Naive thymus-derived CD4-positive, alpha-beta T cell (primary cell): ENCODE measurements at regions not wholly inside any gene's neighbourhood (a gene's known extent, or its start where the extent isn't known, plus 50 kb on each side); places are given as distances from the start of the nearest gene placed in this dataset.

Experiments
- ATAC-seq: fragments of 150-1000 bp; cut with Tn5 transposase; 2 replicates; pipeline ENCODE4 v1.10.0; 2021; ENCODE audit warnings: mild to moderate bottlenecking, moderate library complexity
- CTCF ChIA-PET: fragments of 350-600 bp; sonication (Branson Sonifier 250); formaldehyde crosslinking; loops from one replicate; lab custom pipeline; 2021; ENCODE audit warnings: antibody characterized with exemption; lab: Charles Lee
- POLR2A ChIA-PET: fragments of 350-600 bp; sonication (Branson Sonifier 250); formaldehyde crosslinking; loops from one replicate; lab custom pipeline; 2021; ENCODE audit warnings: antibody characterized with exemption, inconsistent platforms; lab: Charles Lee
- DNase-seq, 9 donors: peaks; one replicate each; pipeline versions ENCODE4 v3.0.0 to v3.0.0-alpha.2; 2020 to 2022; ENCODE audit warnings: mixed read lengths in 1 of 9
- H3K27ac ChIP-seq: one replicate; pipeline ENCODE4 v1.7.0; 2013; ENCODE audit warnings: mild to moderate bottlenecking, low read depth, low read length, moderate library complexity
- H3K27me3 ChIP-seq, 2 donors: one replicate each; pipeline ENCODE4 v1.7.0; 2013; ENCODE audit warnings: low read length in 2 of 2, mild to moderate bottlenecking in 2 of 2, moderate library complexity in 2 of 2; ENCODE audit not compliant: control insufficient read depth in 2 of 2, insufficient read depth in 2 of 2
- H3K36me3 ChIP-seq, 3 experiments: 1 replicate in 2 of 3; 2 replicates in 1 of 3; pipeline ENCODE4 v1.7.0; 2013; ENCODE audit warnings: low read length in 3 of 3, mild to moderate bottlenecking in 3 of 3, moderate library complexity in 1 of 3; ENCODE audit not compliant: insufficient read depth in 3 of 3, control insufficient read depth in 2 of 3
- H3K4me1 ChIP-seq, 2 donors: one replicate each; pipeline ENCODE4 v1.7.0; 2013; ENCODE audit warnings: low read length in 2 of 2, mild to moderate bottlenecking in 2 of 2, moderate library complexity in 1 of 2; ENCODE audit not compliant: control insufficient read depth in 2 of 2, insufficient read depth in 2 of 2
- H3K4me3 ChIP-seq: 2 replicates; pipeline ENCODE4 v1.7.0; 2013; ENCODE audit warnings: mild to moderate bottlenecking, low read length
- H3K9me3 ChIP-seq, 3 experiments: 1 replicate in 2 of 3; 2 replicates in 1 of 3; pipeline ENCODE4 v1.7.0; 2013; ENCODE audit warnings: low read length in 3 of 3; ENCODE audit not compliant: control insufficient read depth in 2 of 3
- H3K27ac Mint-ChIP-seq, 9 donors: one replicate each; pipeline ENCODE4 v1.8.0; 2020 to 2022; ENCODE audit warnings: mixed read lengths in 9 of 9, mild to moderate bottlenecking in 8 of 9, moderate library complexity in 5 of 9, inconsistent platforms in 2 of 9
- H3K27me3 Mint-ChIP-seq, 5 donors: one replicate each; pipeline ENCODE4 v1.8.0; 2021 to 2022; ENCODE audit warnings: mixed read lengths in 5 of 5, mild to moderate bottlenecking in 1 of 5
- H3K36me3 Mint-ChIP-seq, 5 donors: one replicate each; pipeline ENCODE4 v1.8.0; 2020 to 2022; ENCODE audit warnings: mixed read lengths in 5 of 5, mild to moderate bottlenecking in 3 of 5, inconsistent platforms in 1 of 5
- H3K4me1 Mint-ChIP-seq, 7 donors: one replicate each; pipeline ENCODE4 v1.8.0; 2020 to 2022; ENCODE audit warnings: mixed read lengths in 7 of 7, mild to moderate bottlenecking in 3 of 7, inconsistent platforms in 1 of 7
- H3K4me3 Mint-ChIP-seq, 10 donors: one replicate each; pipeline ENCODE4 v1.8.0; 2020 to 2022; ENCODE audit warnings: mild to moderate bottlenecking in 10 of 10, mixed read lengths in 10 of 10, moderate library complexity in 6 of 10, inconsistent platforms in 2 of 10
- H3K9me3 Mint-ChIP-seq, 11 donors: one replicate each; pipeline ENCODE4 v1.8.0; 2020 to 2022; ENCODE audit warnings: mixed read lengths in 11 of 11, mild to moderate bottlenecking in 4 of 11, inconsistent platforms in 1 of 11, moderate library complexity in 1 of 11
- intact Hi-C, 2 donors: fragments of 100-400 bp; cut with micrococcal nuclease; formaldehyde crosslinking; loops; one replicate each; pipeline ENCODE4 v1.15.1; 2023

DNA sequence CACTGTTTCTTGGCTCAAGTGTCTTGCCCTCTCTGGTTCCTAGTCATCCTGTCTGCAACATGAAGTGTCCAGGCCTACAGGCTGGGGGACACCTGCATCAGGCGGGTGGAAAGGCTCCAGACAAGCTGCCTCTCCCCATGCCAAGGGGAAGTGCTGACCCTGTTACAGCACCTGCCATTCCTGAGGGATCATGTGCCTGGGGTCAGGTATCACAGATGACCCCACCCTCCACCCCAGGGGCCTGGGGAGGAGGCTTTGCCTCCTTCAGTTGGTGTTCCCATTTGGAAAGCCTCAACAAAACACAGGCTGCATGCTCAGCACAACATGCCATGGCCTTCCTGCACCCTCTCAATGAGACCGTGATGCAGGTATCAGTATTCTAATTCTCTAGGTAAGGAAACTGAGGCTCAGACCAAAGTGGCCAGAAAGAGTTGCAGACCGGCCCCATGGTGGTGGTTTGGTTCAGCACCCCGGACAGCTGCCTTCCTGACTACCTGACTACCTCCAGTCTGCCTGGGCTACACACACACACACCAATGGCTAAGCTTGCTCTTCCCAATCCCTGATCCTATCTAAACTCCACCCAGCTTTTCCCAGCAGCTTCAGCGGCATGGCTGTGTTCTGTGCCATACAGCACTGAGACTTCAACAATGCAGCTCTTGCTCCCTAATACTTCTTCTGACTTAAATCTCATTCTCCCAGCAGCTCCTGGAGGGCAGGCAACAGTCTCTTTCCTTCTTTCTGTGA, 69.7 kb upstream of the LINGO1 start:
- Histone ChIP-seq H3K27me3 (no peaks in the 10 kb centered on the region), H3K27ac (no peak overlapping the region), H3K4me1 (no peaks in the 10 kb centered on the region), H3K4me3 (no peak overlapping the region), H3K9me3 (no peaks in the 10 kb centered on the region), H3K36me3 (no peaks in the 10 kb centered on the region)
- intact Hi-C loops: no loop called here
- ATAC-seq (no peak), DNase-seq (no peak)
- POLR2A ChIA-PET: no interaction called here
- Mint-ChIP-seq H3K27ac (no peak overlapping the region), H3K27me3 (peaks cover 0 to 18% (median 11%) of the 10 kb centered on the region in 5 donors), H3K4me3 (no peak overlapping the region), H3K9me3 (peaks cover 0 to 5% (median 0%) of the 10 kb centered on the region in 11 donors), H3K36me3 (no peaks in the 10 kb centered on the region), H3K4me1 (no peaks in the 10 kb centered on the region)
- CTCF ChIA-PET: no interaction called here

DNA sequence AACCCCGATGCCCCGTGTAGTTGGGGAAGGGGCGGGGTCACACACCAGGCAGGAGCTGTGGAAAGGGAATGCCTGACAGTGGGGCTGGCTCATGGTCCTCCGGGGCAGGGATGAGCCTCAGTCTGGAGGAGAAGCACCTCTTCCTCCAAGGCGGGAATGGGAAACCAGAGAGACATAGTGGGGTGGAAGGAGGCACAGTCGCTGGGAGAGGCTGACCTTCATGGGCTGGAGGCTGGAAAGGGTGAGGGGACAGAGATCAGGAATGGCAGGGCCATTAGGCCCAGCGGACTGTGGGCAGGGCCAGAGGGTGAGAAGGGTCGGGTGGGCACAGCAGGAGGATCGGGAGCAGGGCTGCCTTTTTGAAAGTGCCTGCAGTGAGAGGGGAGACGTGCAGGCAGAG, 65.8 kb upstream of the LINGO1 start:
- H3K27me3 ChIP-seq: no peaks in the 10 kb centered on the region
- H3K4me3 Mint-ChIP-seq: no peak overlapping the region
- ATAC-seq: no peak
- H3K4me3 ChIP-seq: no peak overlapping the region
- H3K9me3 ChIP-seq: no peaks in the 10 kb centered on the region
- H3K9me3 Mint-ChIP-seq: peaks cover 0 to 5% (median 0%) of the 10 kb centered on the region in 11 donors
- CTCF ChIA-PET: no interaction called here
- no peaks in the 10 kb centered on the region for H3K36me3 ChIP-seq
- no peak overlapping the region for H3K27ac ChIP-seq
- intact Hi-C loops: no loop called here
- H3K27ac Mint-ChIP-seq: no peak overlapping the region
- no peaks in the 10 kb centered on the region for H3K4me1 ChIP-seq
- H3K27me3 Mint-ChIP-seq: peaks cover 2 to 20% (median 17%) of the 10 kb centered on the region in 5 donors
- no peak for DNase-seq
- POLR2A ChIA-PET: no interaction called here
- H3K4me1 Mint-ChIP-seq: no peaks in the 10 kb centered on the region
- H3K36me3 Mint-ChIP-seq: no peaks in the 10 kb centered on the region

DNA sequence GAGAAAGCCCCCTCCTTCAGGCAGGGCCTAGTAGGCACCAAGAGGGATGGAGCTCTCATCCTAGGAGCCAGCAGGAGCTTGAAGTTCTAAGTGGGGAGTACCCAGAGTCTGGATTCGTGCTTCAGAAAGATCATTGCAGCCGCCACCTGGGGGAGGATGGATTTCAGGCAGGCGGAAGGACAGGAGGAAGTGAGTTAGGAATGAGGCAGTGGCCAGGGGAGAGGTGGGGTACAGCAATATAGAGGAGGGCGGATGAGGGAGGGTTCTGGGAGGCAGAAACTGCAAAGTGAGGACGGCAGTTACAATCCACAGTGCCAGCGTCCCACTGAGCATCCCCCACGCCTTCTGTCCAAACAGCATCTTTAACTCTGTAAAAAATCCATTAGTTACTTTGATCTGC, 65.2 kb upstream of the LINGO1 start:
- peaks cover 0 to 5% (median 0%) of the 10 kb centered on the region in 11 donors for H3K9me3 Mint-ChIP-seq
- DNase-seq (no peak), ATAC-seq (no peak)
- no peaks in the 10 kb centered on the region for H3K4me1 ChIP-seq
- no peaks in the 10 kb centered on the region for H3K27me3 ChIP-seq
- no peaks in the 10 kb centered on the region for H3K9me3 ChIP-seq
- H3K36me3 Mint-ChIP-seq: no peaks in the 10 kb centered on the region
- H3K4me3 ChIP-seq: no peak overlapping the region
- no peaks in the 10 kb centered on the region for H3K36me3 ChIP-seq
- intact Hi-C loops: no loop called here
- H3K4me3 Mint-ChIP-seq: no peak overlapping the region
- ChIA-PET CTCF (no interaction called here), POLR2A (no interaction called here)
- H3K27ac ChIP-seq: no peak overlapping the region
- H3K4me1 Mint-ChIP-seq: no peaks in the 10 kb centered on the region
- H3K27ac Mint-ChIP-seq: no peak overlapping the region
- H3K27me3 Mint-ChIP-seq: peaks cover 4 to 24% (median 23%) of the 10 kb centered on the region in 5 donors

DNA sequence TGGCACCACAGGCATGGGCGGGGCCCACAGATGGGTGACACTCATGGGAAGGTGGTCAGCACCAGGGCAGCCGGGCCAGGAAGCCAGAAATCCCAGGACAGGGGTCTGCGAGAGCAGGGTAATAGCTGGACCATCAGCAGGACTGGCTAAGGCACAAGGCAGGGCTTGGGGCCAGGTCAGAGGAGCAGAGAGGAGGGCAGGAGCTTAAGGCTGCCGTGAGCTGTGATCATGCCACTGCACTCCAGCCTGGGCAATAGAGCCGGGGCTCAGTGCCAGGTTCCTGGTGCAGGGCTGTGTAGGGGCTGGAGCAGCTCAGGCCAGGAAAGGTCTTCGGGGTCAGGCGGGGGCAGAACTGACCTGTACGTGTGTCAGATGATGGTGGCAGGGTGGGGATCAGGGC, 64.2 kb upstream of the LINGO1 start:
- Histone ChIP-seq H3K27ac (no peak overlapping the region), H3K4me1 (no peaks in the 10 kb centered on the region), H3K36me3 (no peaks in the 10 kb centered on the region), H3K9me3 (no peaks in the 10 kb centered on the region), H3K4me3 (no peak overlapping the region), H3K27me3 (no peaks in the 10 kb centered on the region)
- ChIA-PET POLR2A (no interaction called here), CTCF (no interaction called here)
- no peak for DNase-seq
- no peaks in the 10 kb centered on the region for H3K36me3 Mint-ChIP-seq
- H3K4me3 Mint-ChIP-seq: no peak overlapping the region
- peaks cover 8 to 33% (median 29%) of the 10 kb centered on the region in 5 donors for H3K27me3 Mint-ChIP-seq
- ATAC-seq: no peak
- intact Hi-C loops: no loop called here
- no peak overlapping the region for H3K27ac Mint-ChIP-seq
- peaks cover 0 to 5% (median 0%) of the 10 kb centered on the region in 11 donors for H3K9me3 Mint-ChIP-seq
- no peaks in the 10 kb centered on the region for H3K4me1 Mint-ChIP-seq

DNA sequence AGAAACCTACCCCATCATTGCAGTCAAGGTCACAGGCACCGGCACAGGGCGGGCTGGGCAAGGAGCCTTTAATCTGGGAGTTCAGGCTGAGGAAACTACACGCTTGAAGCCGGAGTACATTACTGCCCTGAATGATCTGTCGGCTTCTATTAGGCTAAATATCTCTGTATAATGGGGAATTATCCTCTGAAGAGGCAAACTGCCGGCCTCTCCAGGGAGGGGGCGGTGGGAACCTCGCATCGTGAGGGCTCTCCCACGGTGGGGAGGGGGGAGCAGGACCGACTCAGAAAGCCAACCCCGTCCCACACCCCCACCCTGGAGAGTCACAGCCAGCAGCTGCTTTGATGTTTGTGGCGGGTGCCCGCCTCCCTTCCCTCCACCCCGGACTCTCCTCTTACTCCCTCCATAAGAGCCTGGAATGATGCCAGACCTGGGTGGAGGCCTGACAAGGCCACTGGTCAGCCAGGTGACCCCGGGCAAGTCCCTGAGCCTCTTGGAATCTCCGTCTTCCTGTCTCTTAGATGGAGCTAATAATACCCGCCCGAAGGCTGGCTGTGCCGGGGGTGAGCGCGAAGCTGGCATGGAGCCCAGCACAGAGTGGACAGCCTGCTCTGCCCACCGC, 63.4 kb upstream of the LINGO1 start:
- peaks cover 10 to 40% (median 33%) of the 10 kb centered on the region in 5 donors for H3K27me3 Mint-ChIP-seq
- Histone ChIP-seq H3K36me3 (no peaks in the 10 kb centered on the region), H3K4me1 (no peaks in the 10 kb centered on the region), H3K27ac (no peak overlapping the region), H3K27me3 (no peaks in the 10 kb centered on the region), H3K9me3 (no peaks in the 10 kb centered on the region), H3K4me3 (no peak overlapping the region)
- CTCF ChIA-PET: no interaction called here
- POLR2A ChIA-PET: no interaction called here
- ATAC-seq: no peak
- peaks cover 0 to 5% (median 0%) of the 10 kb centered on the region in 11 donors for H3K9me3 Mint-ChIP-seq
- no peaks in the 10 kb centered on the region for H3K4me1 Mint-ChIP-seq
- H3K27ac Mint-ChIP-seq: no peak overlapping the region
- H3K4me3 Mint-ChIP-seq: no peak overlapping the region
- DNase-seq: no peak
- no peaks in the 10 kb centered on the region for H3K36me3 Mint-ChIP-seq
- intact Hi-C loops: no loop called here

DNA sequence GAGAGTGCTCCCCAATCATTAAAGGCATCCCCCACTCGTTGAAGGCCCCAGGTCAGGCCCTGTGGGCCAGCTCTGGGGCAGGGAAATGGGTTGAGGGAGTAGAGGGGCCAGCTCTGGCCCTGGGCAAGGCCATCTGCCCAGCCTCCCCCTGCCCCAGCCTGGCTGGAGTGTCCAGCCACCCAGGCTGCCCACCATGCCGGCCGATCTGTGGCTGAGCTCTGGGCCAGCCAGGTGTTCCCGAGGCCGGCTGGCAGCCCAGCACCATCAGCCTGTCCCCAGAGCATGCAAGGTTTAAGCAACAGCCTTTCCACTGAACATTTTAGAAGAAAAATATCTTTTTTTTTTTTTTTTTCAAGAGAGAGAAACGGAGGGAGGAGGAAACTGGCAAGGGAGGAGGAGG, 62.8 kb upstream of the LINGO1 start:
- no peak for ATAC-seq
- H3K27me3 ChIP-seq: no peaks in the 10 kb centered on the region
- CTCF ChIA-PET: no interaction called here
- no peak overlapping the region for H3K4me3 ChIP-seq
- no peak overlapping the region for H3K27ac ChIP-seq
- intact Hi-C loops: no loop called here
- Mint-ChIP-seq H3K36me3 (no peaks in the 10 kb centered on the region), H3K9me3 (peaks cover 0 to 5% (median 0%) of the 10 kb centered on the region in 11 donors), H3K4me3 (no peak overlapping the region), H3K4me1 (no peaks in the 10 kb centered on the region), H3K27me3 (peaks cover 10 to 40% (median 36%) of the 10 kb centered on the region in 5 donors), H3K27ac (no peak overlapping the region)
- H3K9me3 ChIP-seq: no peaks in the 10 kb centered on the region
- POLR2A ChIA-PET: no interaction called here
- H3K4me1 ChIP-seq: no peaks in the 10 kb centered on the region
- H3K36me3 ChIP-seq: no peaks in the 10 kb centered on the region
- DNase-seq: no peak

DNA sequence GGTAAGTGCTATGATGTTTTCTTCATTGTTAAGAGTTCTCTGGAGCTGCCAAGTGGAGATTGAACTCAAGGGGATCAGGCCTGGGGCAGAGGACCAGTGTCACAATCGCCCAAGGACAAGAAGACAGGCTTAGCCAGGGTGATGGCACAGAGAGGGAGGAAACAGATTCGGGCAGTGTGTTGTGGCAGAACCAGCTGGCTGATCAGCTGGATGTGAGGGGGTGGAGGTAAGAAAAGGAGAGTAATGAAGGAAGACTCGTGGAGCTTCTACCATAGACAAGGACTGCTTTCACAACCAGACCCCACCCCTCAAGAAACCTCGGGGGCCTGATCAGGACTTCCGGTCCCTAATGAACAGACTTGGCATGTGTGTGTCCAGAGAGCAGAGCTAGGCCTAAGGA, 60.9 kb upstream of the LINGO1 start:
- CTCF ChIA-PET: no interaction called here
- Mint-ChIP-seq H3K27ac (no peak overlapping the region), H3K27me3 (peaks cover 10 to 52% (median 45%) of the 10 kb centered on the region in 5 donors), H3K9me3 (peaks cover 0 to 10% (median 0%) of the 10 kb centered on the region in 11 donors), H3K36me3 (no peaks in the 10 kb centered on the region), H3K4me3 (no peak overlapping the region), H3K4me1 (peaks cover 0 to 4% (median 0%) of the 10 kb centered on the region in 7 donors)
- H3K4me1 ChIP-seq: no peaks in the 10 kb centered on the region
- POLR2A ChIA-PET: no interaction called here
- H3K9me3 ChIP-seq: no peaks in the 10 kb centered on the region
- intact Hi-C loops: no loop called here
- ATAC-seq (no peak), DNase-seq (no peak)
- H3K4me3 ChIP-seq: no peak overlapping the region
- no peak overlapping the region for H3K27ac ChIP-seq
- H3K36me3 ChIP-seq: no peaks in the 10 kb centered on the region
- no peaks in the 10 kb centered on the region for H3K27me3 ChIP-seq
